DND-41 (cell line): ENCODE measurements at regions not wholly inside any gene's neighbourhood (a gene's known extent, or its start where the extent isn't known, plus 50 kb on each side); places are given as distances from the start of the nearest gene placed in this dataset.
"Not testable (repeated sequence)": the region's sequence is repeated elsewhere in the genome, so short reads cannot be mapped to it uniquely, and the experiment has no call there.

Experiments used
- ATAC-seq: fragments of 200-7000 bp; cut with Tn5 transposase; 3 replicates; pipeline ENCODE4 v1.9.1; 2021; ENCODE audit warnings: low read depth; ENCODE audit not compliant: insufficient read depth
- DNase-seq: peaks from one replicate; pipeline ENCODE4 v3.0.0-alpha.2; 2020
- H2AFZ ChIP-seq: 2 replicates; pipeline ENCODE4 v1.6.0; 2012; ENCODE audit warnings: low read depth, low read length
- H3K27ac ChIP-seq: 2 replicates; pipeline ENCODE4 v1.5.1; 2012; ENCODE audit warnings: low read length, inconsistent platforms
- H3K27me3 ChIP-seq: fragments of 200-600 bp; sonication (generic); 2 replicates; pipeline ENCODE4 v1.6.0; 2012; ENCODE audit warnings: low read length, mild to moderate bottlenecking, inconsistent platforms; ENCODE audit not compliant: insufficient read depth, poor library complexity
- H3K36me3 ChIP-seq: 2 replicates; pipeline ENCODE4 v1.5.1; 2012; ENCODE audit warnings: low read length, inconsistent platforms; ENCODE audit not compliant: insufficient read depth
- H3K4me1 ChIP-seq: 2 replicates; pipeline ENCODE4 v1.5.1; 2012; ENCODE audit warnings: mild to moderate bottlenecking, low read length; ENCODE audit not compliant: insufficient read depth
- H3K4me2 ChIP-seq: 2 replicates; pipeline ENCODE4 v1.6.0; 2012; ENCODE audit warnings: mild to moderate bottlenecking, moderate library complexity, low read length, inconsistent platforms; ENCODE audit not compliant: insufficient read depth
- H3K4me3 ChIP-seq, 2 experiments: fragments of 200-600 bp in 1 of 2; shearing (Covaris generic) in 1 of 2; 2 replicates each; pipeline ENCODE4 v1.5.1; 2012 to 2016; ENCODE audit warnings: inconsistent platforms in 2 of 2, low read length in 2 of 2, mild to moderate bottlenecking in 2 of 2, low read depth in 1 of 2, moderate library complexity in 1 of 2
- H3K79me2 ChIP-seq: 2 replicates; pipeline ENCODE4 v1.6.0; 2012; ENCODE audit warnings: low read length, inconsistent platforms; ENCODE audit not compliant: insufficient read depth
- H3K9ac ChIP-seq: 2 replicates; pipeline ENCODE4 v1.6.0; 2012; ENCODE audit warnings: low read depth, mild to moderate bottlenecking, inconsistent platforms, low read length, moderate library complexity
- H3K9me3 ChIP-seq: 2 replicates; pipeline ENCODE4 v1.5.1; 2012; ENCODE audit warnings: low read length, moderate library complexity, mild to moderate bottlenecking, inconsistent platforms; ENCODE audit not compliant: insufficient read depth, severe bottlenecking
- H4K20me1 ChIP-seq: 2 replicates; pipeline ENCODE4 v1.6.0; 2012; ENCODE audit warnings: low read length; ENCODE audit not compliant: insufficient read depth
- EZH2 ChIP-seq: IDR thresholded peaks from 3 replicates; pipeline ENCODE4 v1.6.1; 2012; ENCODE audit warnings: borderline replicate concordance, low read depth, mild to moderate bottlenecking, moderate library complexity, low read length, inconsistent platforms; ENCODE audit not compliant: severe bottlenecking
- TF ChIP-seq, protein P1 (sequence below): IDR thresholded peaks from 2 replicates; pipeline ENCODE4 v1.5.1; 2012; ENCODE audit warnings: borderline replicate concordance, low read length, moderate library complexity, mild to moderate bottlenecking; ENCODE audit not compliant: poor library complexity, severe bottlenecking; ENCODE audit errors: extremely low read depth

DNA sequence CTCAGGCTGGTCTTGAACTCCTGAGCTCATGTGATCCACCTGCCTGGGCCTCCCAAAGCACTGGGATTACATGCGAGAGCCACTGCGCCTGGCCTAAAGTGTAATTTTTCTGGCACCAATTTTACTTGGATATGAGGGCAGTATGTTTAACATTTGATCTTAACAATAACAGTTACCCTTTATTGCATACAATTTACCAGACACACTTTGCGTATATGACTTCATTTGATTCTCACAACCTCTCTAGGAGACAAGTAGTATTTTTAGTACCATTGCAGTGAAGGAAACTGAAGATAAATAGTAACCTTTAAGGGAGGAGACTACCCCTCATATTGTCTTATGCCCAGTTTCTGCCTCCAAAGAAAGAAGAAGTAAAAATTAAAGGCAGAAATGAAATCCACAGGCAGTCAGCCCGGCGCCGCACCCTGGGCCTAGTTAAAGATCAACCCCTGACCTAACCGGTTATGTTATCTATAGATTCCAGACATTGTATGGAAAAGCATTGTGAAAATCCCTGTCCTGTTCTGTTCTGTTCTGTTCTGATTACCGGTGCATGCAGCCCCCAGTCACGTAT is 54.0 kb downstream of the CYP26A1 start:
- H3K4me3 ChIP-seq, H4K20me1 ChIP-seq, H3K79me2 ChIP-seq, H3K27me3 ChIP-seq, H3K4me1 ChIP-seq, H3K9ac ChIP-seq, H3K36me3 ChIP-seq, H3K4me2 ChIP-seq, H3K27ac ChIP-seq, H2AFZ ChIP-seq, DNase-seq, ATAC-seq: not testable (repeated sequence)
- peaks cover 14% of the 10 kb centered on the region for H3K9me3 ChIP-seq

DNA sequence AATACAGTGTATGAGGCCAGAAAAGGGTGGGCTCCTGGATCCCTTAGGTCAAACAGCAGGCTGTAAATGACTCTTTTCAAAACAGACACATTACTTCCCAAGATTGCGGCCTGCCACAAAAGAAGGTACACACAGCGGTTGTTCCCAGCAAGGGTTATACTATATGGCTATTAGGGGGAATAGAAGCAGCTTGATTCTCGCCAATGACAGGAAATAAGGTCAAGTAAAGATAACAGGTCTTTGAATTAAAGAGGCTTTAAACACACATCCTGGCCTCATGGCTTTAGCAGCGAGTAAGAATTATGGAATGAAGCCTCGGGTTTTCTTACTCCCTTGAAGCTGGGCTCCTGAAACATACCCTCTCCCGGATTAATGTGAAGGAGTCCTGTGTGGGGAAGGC is 58.3 kb downstream of the CYP26A1 start:
- Histone ChIP-seq H3K27ac (no peak overlapping the region), H3K9me3 (peaks cover under 1% of the 10 kb centered on the region), H2AFZ (no peak overlapping the region), H3K4me1 (no peaks in the 10 kb centered on the region), H3K79me2 (no peaks in the 10 kb centered on the region), H3K4me3 (no peak overlapping the region), H4K20me1 (no peaks in the 10 kb centered on the region), H3K27me3 (peaks cover 3% of the 10 kb centered on the region), H3K36me3 (no peaks in the 10 kb centered on the region), H3K9ac (no peak overlapping the region), H3K4me2 (no peak overlapping the region)
- DNase-seq (no peak), ATAC-seq (no peak)
- TF ChIP-seq, protein P1, sequence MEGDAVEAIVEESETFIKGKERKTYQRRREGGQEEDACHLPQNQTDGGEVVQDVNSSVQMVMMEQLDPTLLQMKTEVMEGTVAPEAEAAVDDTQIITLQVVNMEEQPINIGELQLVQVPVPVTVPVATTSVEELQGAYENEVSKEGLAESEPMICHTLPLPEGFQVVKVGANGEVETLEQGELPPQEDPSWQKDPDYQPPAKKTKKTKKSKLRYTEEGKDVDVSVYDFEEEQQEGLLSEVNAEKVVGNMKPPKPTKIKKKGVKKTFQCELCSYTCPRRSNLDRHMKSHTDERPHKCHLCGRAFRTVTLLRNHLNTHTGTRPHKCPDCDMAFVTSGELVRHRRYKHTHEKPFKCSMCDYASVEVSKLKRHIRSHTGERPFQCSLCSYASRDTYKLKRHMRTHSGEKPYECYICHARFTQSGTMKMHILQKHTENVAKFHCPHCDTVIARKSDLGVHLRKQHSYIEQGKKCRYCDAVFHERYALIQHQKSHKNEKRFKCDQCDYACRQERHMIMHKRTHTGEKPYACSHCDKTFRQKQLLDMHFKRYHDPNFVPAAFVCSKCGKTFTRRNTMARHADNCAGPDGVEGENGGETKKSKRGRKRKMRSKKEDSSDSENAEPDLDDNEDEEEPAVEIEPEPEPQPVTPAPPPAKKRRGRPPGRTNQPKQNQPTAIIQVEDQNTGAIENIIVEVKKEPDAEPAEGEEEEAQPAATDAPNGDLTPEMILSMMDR: no peak
- TF ChIP-seq EZH2: no peak

DNA sequence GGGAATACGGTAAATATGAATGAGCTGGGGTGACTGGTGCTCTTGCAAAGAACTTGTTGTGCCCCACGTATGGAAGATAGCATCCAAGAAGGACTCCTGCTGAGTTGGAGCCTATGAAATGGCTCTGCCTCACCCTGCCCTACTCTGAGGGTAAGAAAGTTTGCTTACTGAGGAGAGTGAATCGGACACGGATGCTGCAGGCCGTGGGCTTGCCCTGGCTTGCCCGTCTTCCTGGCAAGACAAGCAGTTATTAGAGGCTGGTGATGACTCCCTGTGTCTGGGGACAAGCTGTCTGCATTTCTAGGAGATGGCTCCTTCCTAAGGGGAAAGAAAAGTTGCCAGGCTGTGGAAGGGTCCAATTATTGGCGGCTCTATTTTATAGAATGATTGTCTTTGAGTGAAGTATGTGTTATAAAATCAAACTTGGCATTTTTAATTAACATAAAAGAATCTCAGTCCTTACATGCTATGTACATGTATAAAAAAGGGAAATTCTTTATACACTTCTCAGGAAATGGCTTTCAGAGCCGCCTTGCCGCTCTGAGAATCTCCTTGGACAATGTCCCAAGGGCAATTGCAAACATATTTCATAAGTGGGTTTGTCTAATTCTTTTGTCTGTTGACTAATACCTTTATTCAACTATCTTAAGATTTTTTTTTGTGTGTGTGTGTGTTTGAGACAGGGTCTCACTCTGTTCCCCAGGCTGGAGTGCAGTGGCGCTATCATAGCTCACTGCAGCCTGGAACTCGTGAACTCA is 64.6 kb downstream of the CYP26A1 start:
- no peak overlapping the region for H3K9ac ChIP-seq
- no peaks in the 10 kb centered on the region for H3K27me3 ChIP-seq
- no peaks in the 10 kb centered on the region for H3K9me3 ChIP-seq
- no peaks in the 10 kb centered on the region for H3K36me3 ChIP-seq
- no peak for TF ChIP-seq EZH2
- TF ChIP-seq, protein P1: no peak
- H3K27ac ChIP-seq: no peak overlapping the region
- ATAC-seq: no peak
- H3K4me3 ChIP-seq: no peak overlapping the region
- no peaks in the 10 kb centered on the region for H4K20me1 ChIP-seq
- H2AFZ ChIP-seq: no peak overlapping the region
- no peaks in the 10 kb centered on the region for H3K4me1 ChIP-seq
- H3K79me2 ChIP-seq: no peaks in the 10 kb centered on the region
- H3K4me2 ChIP-seq: no peak overlapping the region
- DNase-seq: no peak

DNA sequence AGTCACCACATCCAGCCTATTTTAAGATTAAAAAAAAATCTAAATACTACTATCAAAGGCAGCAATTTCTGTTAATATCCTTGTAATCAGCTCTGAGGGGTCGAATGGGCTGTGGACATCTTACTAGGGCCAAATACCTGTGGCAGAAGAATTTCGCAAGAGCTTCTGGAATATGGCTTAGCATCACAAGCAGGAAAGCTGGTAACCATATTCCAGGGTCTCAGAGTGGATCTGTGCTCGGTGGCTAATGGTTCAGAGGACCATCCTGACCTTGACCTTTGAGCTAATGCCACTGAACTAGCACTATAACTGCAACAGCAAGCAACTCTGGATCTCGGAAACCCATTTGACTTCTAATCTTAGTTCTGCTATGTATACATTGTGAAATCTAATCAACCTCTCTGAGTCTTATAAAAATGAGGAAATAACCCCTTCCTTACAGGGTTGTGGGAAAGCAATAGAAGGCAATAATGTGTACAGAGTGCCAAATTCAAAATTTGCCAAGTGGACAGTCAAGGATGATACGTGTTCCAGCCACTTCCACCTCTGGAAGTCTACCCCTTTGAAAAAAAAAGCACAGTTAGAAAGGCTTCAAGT is 65.5 kb downstream of the CYP26A1 start:
- Histone ChIP-seq H3K27ac (no peak overlapping the region), H3K4me3 (no peak overlapping the region), H2AFZ (no peak overlapping the region), H3K9me3 (no peaks in the 10 kb centered on the region), H3K27me3 (no peaks in the 10 kb centered on the region), H3K9ac (no peak overlapping the region), H4K20me1 (no peaks in the 10 kb centered on the region), H3K79me2 (no peaks in the 10 kb centered on the region), H3K36me3 (no peaks in the 10 kb centered on the region), H3K4me2 (no peak overlapping the region), H3K4me1 (no peaks in the 10 kb centered on the region)
- ATAC-seq: no peak
- DNase-seq: no peak
- TF ChIP-seq, protein P1: no peak
- TF ChIP-seq EZH2: no peak
